GM12891 (cell line): ENCODE measurements at regions not wholly inside any gene's neighbourhood (a gene's known extent, or its start where the extent isn't known, plus 50 kb on each side); places are given as distances from the start of the nearest gene placed in this dataset.

Source experiments
- POLR2A ChIP-seq: IDR thresholded peaks from 2 replicates; pipeline ENCODE4 v1.6.1; 2011; ENCODE audit warnings: low read depth, low read length, control low read depth
- POLR2AphosphoS5 ChIP-seq: IDR thresholded peaks from 2 replicates; pipeline ENCODE4 v1.6.1; 2011; ENCODE audit warnings: low read depth, low read length, control low read depth
- POU2F2 ChIP-seq: IDR thresholded peaks from 2 replicates; pipeline ENCODE4 v1.6.1; 2011; ENCODE audit warnings: low read depth, mild to moderate bottlenecking, control low read depth, low read length, moderate library complexity
- SPI1 ChIP-seq: IDR thresholded peaks from 2 replicates; pipeline ENCODE4 v1.6.1; 2011; ENCODE audit warnings: low read depth, low read length, control low read depth
- TAF1 ChIP-seq: IDR thresholded peaks from 2 replicates; pipeline ENCODE4 v1.6.1; 2011; ENCODE audit warnings: low read depth, low read length, control low read depth

GRCh38 chr10:105356626-105357025, 715.5 kb downstream of the SORCS3 start:
- TF ChIP-seq POLR2A (no peak), POLR2AphosphoS5 (no peak), POU2F2 (no peak), TAF1 (no peak), SPI1 (no peak)
